HTR-8/SVneo (cell line): ENCODE measurements at regions not wholly inside any gene's neighbourhood (a gene's known extent, or its start where the extent isn't known, plus 50 kb on each side); places are given as distances from the start of the nearest gene placed in this dataset.

Experiments
- DNase-seq: peaks from one replicate; pipeline ENCODE4 v3.0.0; 2011; ENCODE audit warnings: low spot score, mixed read lengths; ENCODE audit not compliant: insufficient read length
- FAIRE-seq: peaks from 2 replicates; lab custom pipeline; 2011; peaks lifted over from hg19 to GRCh38; lab: Jason Lieb, UNC

- FAIRE-seq (no peak), DNase-seq (no peak)
These were observed 789.4 kb downstream of the TYW1 start for GRCh38 chr7:67786021-67786420.

GRCh38 chr7:67788669-67789068 lies 792.0 kb downstream of the TYW1 start:
- DNase-seq (no peak), FAIRE-seq (no peak)

- FAIRE-seq = no peak
- no peak for DNase-seq
These were observed 795.3 kb downstream of the TYW1 start for GRCh38 chr7:67791918-67792317.

GRCh38 chr7:67794544-67794943 lies 797.9 kb downstream of the TYW1 start:
- no peak for DNase-seq
- no peak for FAIRE-seq

- DNase-seq = no peak
- no peak for FAIRE-seq
These were observed 807.2 kb downstream of the TYW1 start for GRCh38 chr7:67803789-67804188.

- FAIRE-seq = no peak
- DNase-seq = no peak
These were observed 809.4 kb downstream of the TYW1 start for GRCh38 chr7:67805921-67806471.

GRCh38 chr7:67807826-67808225 lies 811.2 kb downstream of the TYW1 start:
- no peak for DNase-seq
- no peak for FAIRE-seq

- DNase-seq = no peak
- no peak for FAIRE-seq
These were observed 813.0 kb downstream of the TYW1 start for GRCh38 chr7:67809586-67809985.

GRCh38 chr7:67813621-67814292 lies 817.1 kb downstream of the TYW1 start:
- DNase-seq (no peak), FAIRE-seq (no peak)

- DNase-seq = no peak
- FAIRE-seq = no peak
These were observed 820.8 kb downstream of the TYW1 start for GRCh38 chr7:67817481-67817880.

- FAIRE-seq (no peak), DNase-seq (no peak)
These were observed 824.5 kb downstream of the TYW1 start for GRCh38 chr7:67821116-67821515.

GRCh38 chr7:67823345-67823744 lies 826.7 kb downstream of the TYW1 start:
- no peak for DNase-seq
- FAIRE-seq = no peak

- no peak for FAIRE-seq
- no peak for DNase-seq
These were observed 828.7 kb downstream of the TYW1 start for GRCh38 chr7:67825356-67825755.

GRCh38 chr7:67841896-67842295 lies 845.3 kb downstream of the TYW1 start:
- no peak for FAIRE-seq

GRCh38 chr7:67842571-67842970 lies 845.9 kb downstream of the TYW1 start:
- DNase-seq = no peak
- FAIRE-seq = no peak

More at GRCh38 chr7:67841896-67842295, 845.3 kb downstream of the TYW1 start:
- DNase-seq = no peak

GRCh38 chr7:67843001-67843565 lies 846.5 kb downstream of the TYW1 start:
- no peak for DNase-seq
- FAIRE-seq = no peak

- DNase-seq (no peak), FAIRE-seq (no peak)
These were observed 847.0 kb downstream of the TYW1 start for GRCh38 chr7:67843615-67844014.

GRCh38 chr7:67847092-67847787 lies 850.6 kb downstream of the TYW1 start:
- DNase-seq (no peak), FAIRE-seq (no peak)

- no peak for FAIRE-seq
- DNase-seq = no peak
These were observed 857.9 kb downstream of the TYW1 start for GRCh38 chr7:67854221-67855178.

GRCh38 chr7:67855322-67855721 lies 858.7 kb downstream of the TYW1 start:
- no peak for DNase-seq
- FAIRE-seq = no peak
